GM12878 (cell line): ENCODE measurements at regions not wholly inside any gene's neighbourhood (a gene's known extent, or its start where the extent isn't known, plus 50 kb on each side); places are given as distances from the start of the nearest gene placed in this dataset.

Experiments
- EED ChIP-seq: sonication (generic); IDR thresholded peaks from 2 replicates; pipeline ENCODE4 v1.6.1; 2016; ENCODE audit warnings: antibody characterized with exemption, low read depth
- FOXM1 ChIP-seq: IDR thresholded peaks from 2 replicates; pipeline ENCODE4 v1.6.1; 2012; ENCODE audit warnings: low read depth, mild to moderate bottlenecking, inconsistent platforms, low read length, moderate library complexity
- IKZF2 ChIP-seq, 2 experiments: fragments of 450-650 bp; IDR thresholded peaks; 2 replicates each; pipeline ENCODE4 v1.6.1; 2017; ENCODE audit warnings: mild to moderate bottlenecking in 2 of 2, moderate library complexity in 2 of 2
- RFX5 ChIP-seq: IDR thresholded peaks from 2 replicates; pipeline ENCODE4 v1.6.1; 2011; ENCODE audit warnings: low read depth, low read length, improper control_type of control experiment
- SIX5 ChIP-seq: IDR thresholded peaks from 2 replicates; pipeline ENCODE4 v1.6.1; 2011; ENCODE audit warnings: mild to moderate bottlenecking, low read depth, low read length, moderate library complexity; ENCODE audit not compliant: severe bottlenecking
- WRNIP1 ChIP-seq: IDR thresholded peaks from 2 replicates; pipeline ENCODE4 v1.6.1; 2011; ENCODE audit warnings: low read depth, low read length, improper control_type of control experiment, borderline replicate concordance
- TF ChIP-seq, protein P1 (sequence below): IDR thresholded peaks from 2 replicates; pipeline ENCODE4 v1.6.1; 2012; ENCODE audit warnings: improper control_type of control experiment, low read depth, low read length; ENCODE audit not compliant: insufficient replicate concordance
- TF ChIP-seq, protein P2 (sequence below): IDR thresholded peaks from 2 replicates; pipeline ENCODE4 v1.6.1; 2011; ENCODE audit warnings: low read depth, low read length, improper control_type of control experiment, borderline replicate concordance
- TF ChIP-seq, protein P3 (sequence below): fragments of 450-650 bp; IDR thresholded peaks from 2 replicates; pipeline ENCODE4 v1.6.1; 2016; ENCODE audit warnings: mild to moderate bottlenecking
- TF ChIP-seq, protein P4 (sequence below): IDR thresholded peaks from 2 replicates; pipeline ENCODE4 v1.6.1; 2012; ENCODE audit warnings: low read depth, low read length, improper control_type of control experiment
- TF ChIP-seq, protein P5 (sequence below): fragments of 450-650 bp; IDR thresholded peaks from 2 replicates; pipeline ENCODE4 v1.6.1; 2018; ENCODE audit warnings: borderline replicate concordance, mild to moderate bottlenecking; ENCODE audit not compliant: partially characterized antibody

DNA sequence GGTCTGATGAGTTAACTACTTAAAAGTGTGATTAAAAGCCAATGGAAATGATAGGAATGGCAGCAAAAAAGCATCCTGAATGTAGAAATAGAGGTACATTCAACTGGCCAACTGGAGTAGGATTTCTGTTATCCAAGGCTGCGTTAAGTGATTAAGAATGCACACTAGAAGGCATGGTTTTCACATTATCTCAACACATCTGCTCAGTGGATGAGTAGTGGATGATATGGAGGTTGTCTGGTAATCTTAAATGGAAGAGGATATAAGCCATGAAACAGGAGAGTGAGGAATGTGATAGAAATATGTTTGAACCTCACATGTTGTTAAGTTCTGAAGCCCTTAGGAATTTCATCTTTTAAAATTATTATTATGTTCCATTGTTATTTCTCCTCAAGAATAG lies 839.9 kb downstream of the USP25 start (continued):
- TF ChIP-seq, protein P1, sequence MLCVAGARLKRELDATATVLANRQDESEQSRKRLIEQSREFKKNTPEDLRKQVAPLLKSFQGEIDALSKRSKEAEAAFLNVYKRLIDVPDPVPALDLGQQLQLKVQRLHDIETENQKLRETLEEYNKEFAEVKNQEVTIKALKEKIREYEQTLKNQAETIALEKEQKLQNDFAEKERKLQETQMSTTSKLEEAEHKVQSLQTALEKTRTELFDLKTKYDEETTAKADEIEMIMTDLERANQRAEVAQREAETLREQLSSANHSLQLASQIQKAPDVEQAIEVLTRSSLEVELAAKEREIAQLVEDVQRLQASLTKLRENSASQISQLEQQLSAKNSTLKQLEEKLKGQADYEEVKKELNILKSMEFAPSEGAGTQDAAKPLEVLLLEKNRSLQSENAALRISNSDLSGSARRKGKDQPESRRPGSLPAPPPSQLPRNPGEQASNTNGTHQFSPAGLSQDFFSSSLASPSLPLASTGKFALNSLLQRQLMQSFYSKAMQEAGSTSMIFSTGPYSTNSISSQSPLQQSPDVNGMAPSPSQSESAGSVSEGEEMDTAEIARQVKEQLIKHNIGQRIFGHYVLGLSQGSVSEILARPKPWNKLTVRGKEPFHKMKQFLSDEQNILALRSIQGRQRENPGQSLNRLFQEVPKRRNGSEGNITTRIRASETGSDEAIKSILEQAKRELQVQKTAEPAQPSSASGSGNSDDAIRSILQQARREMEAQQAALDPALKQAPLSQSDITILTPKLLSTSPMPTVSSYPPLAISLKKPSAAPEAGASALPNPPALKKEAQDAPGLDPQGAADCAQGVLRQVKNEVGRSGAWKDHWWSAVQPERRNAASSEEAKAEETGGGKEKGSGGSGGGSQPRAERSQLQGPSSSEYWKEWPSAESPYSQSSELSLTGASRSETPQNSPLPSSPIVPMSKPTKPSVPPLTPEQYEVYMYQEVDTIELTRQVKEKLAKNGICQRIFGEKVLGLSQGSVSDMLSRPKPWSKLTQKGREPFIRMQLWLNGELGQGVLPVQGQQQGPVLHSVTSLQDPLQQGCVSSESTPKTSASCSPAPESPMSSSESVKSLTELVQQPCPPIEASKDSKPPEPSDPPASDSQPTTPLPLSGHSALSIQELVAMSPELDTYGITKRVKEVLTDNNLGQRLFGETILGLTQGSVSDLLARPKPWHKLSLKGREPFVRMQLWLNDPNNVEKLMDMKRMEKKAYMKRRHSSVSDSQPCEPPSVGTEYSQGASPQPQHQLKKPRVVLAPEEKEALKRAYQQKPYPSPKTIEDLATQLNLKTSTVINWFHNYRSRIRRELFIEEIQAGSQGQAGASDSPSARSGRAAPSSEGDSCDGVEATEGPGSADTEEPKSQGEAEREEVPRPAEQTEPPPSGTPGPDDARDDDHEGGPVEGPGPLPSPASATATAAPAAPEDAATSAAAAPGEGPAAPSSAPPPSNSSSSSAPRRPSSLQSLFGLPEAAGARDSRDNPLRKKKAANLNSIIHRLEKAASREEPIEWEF = no peak
- TF ChIP-seq, protein P2, sequence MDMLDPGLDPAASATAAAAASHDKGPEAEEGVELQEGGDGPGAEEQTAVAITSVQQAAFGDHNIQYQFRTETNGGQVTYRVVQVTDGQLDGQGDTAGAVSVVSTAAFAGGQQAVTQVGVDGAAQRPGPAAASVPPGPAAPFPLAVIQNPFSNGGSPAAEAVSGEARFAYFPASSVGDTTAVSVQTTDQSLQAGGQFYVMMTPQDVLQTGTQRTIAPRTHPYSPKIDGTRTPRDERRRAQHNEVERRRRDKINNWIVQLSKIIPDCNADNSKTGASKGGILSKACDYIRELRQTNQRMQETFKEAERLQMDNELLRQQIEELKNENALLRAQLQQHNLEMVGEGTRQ = no peak
- TF ChIP-seq, protein P3, sequence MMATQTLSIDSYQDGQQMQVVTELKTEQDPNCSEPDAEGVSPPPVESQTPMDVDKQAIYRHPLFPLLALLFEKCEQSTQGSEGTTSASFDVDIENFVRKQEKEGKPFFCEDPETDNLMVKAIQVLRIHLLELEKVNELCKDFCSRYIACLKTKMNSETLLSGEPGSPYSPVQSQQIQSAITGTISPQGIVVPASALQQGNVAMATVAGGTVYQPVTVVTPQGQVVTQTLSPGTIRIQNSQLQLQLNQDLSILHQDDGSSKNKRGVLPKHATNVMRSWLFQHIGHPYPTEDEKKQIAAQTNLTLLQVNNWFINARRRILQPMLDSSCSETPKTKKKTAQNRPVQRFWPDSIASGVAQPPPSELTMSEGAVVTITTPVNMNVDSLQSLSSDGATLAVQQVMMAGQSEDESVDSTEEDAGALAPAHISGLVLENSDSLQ = no peak
- TF ChIP-seq, protein P4, sequence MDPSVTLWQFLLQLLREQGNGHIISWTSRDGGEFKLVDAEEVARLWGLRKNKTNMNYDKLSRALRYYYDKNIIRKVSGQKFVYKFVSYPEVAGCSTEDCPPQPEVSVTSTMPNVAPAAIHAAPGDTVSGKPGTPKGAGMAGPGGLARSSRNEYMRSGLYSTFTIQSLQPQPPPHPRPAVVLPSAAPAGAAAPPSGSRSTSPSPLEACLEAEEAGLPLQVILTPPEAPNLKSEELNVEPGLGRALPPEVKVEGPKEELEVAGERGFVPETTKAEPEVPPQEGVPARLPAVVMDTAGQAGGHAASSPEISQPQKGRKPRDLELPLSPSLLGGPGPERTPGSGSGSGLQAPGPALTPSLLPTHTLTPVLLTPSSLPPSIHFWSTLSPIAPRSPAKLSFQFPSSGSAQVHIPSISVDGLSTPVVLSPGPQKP = no peak
- TF ChIP-seq RFX5 = no peak
- TF ChIP-seq WRNIP1 = no peak
- no peak for TF ChIP-seq FOXM1
- no peak for TF ChIP-seq EED
- TF ChIP-seq, protein P5, sequence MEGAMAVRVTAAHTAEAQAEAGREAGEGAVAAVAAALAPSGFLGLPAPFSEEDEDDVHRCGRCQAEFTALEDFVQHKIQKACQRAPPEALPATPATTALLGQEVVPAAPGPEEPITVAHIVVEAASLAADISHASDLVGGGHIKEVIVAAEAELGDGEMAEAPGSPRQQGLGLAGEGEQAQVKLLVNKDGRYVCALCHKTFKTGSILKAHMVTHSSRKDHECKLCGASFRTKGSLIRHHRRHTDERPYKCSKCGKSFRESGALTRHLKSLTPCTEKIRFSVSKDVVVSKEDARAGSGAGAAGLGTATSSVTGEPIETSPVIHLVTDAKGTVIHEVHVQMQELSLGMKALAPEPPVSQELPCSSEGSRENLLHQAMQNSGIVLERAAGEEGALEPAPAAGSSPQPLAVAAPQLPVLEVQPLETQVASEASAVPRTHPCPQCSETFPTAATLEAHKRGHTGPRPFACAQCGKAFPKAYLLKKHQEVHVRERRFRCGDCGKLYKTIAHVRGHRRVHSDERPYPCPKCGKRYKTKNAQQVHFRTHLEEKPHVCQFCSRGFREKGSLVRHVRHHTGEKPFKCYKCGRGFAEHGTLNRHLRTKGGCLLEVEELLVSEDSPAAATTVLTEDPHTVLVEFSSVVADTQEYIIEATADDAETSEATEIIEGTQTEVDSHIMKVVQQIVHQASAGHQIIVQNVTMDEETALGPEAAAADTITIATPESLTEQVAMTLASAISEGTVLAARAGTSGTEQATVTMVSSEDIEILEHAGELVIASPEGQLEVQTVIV = no peak
- TF ChIP-seq IKZF2 (IDR thresholded peaks at IDR 0.05) = no peak
- TF ChIP-seq SIX5 = no peak
